DOHH2 (cell line): ENCODE measurements at regions not wholly inside any gene's neighbourhood (a gene's known extent, or its start where the extent isn't known, plus 50 kb on each side); places are given as distances from the start of the nearest gene placed in this dataset.

Experiments
- H3F3A ChIP-seq: fragments of 200-600 bp; sonication (generic), shearing (Covaris generic); 2 replicates; pipeline ENCODE4 v1.6.0; 2016; ENCODE audit warnings: antibody characterized with exemption, mild to moderate bottlenecking; ENCODE audit not compliant: control insufficient read depth, insufficient read depth
- H3K27ac ChIP-seq: fragments of 200-600 bp; sonication (generic); 2 replicates; pipeline ENCODE4 v1.5.1; 2014; ENCODE audit warnings: low read depth, mild to moderate bottlenecking, low read length, moderate library complexity
- H3K27me3 ChIP-seq: fragments of 200-600 bp; sonication (generic); 2 replicates; pipeline ENCODE4 v1.6.1; 2014; ENCODE audit warnings: mild to moderate bottlenecking, low read length, mixed read lengths; ENCODE audit not compliant: control insufficient read depth
- H3K36me3 ChIP-seq: fragments of 200-600 bp; sonication (generic); 2 replicates; pipeline ENCODE4 v1.6.1; 2014; ENCODE audit warnings: mild to moderate bottlenecking, low read length, moderate library complexity, mixed read lengths; ENCODE audit not compliant: control insufficient read depth
- H3K4me1 ChIP-seq: fragments of 200-600 bp; sonication (generic); 2 replicates; pipeline ENCODE4 v1.6.1; 2014; ENCODE audit warnings: mild to moderate bottlenecking, low read length, mixed read lengths; ENCODE audit not compliant: control insufficient read depth
- H3K4me2 ChIP-seq: fragments of 200-600 bp; sonication (generic); 2 replicates; pipeline ENCODE4 v1.6.0; 2014; ENCODE audit warnings: mild to moderate bottlenecking, low read length, moderate library complexity
- H3K4me3 ChIP-seq: fragments of 200-600 bp; sonication (generic); 2 replicates; pipeline ENCODE4 v1.5.1; 2014; ENCODE audit warnings: mild to moderate bottlenecking, low read length, mixed read lengths
- H3K79me2 ChIP-seq: fragments of 200-600 bp; sonication (generic); 2 replicates; pipeline ENCODE4 v1.6.1; 2014; ENCODE audit warnings: mild to moderate bottlenecking, low read length, mixed read lengths; ENCODE audit not compliant: control insufficient read depth
- H3K9me2 ChIP-seq: fragments of 200-600 bp; sonication (generic); replicated peaks from 2 replicates; pipeline ENCODE4 v1.6.1; 2014; ENCODE audit warnings: mild to moderate bottlenecking, low read length, mixed read lengths; ENCODE audit not compliant: control insufficient read depth
- H3K9me3 ChIP-seq: fragments of 200-600 bp; sonication (generic); 2 replicates; pipeline ENCODE4 v1.6.1; 2014; ENCODE audit warnings: antibody characterized with exemption, low read length, mixed read lengths; ENCODE audit not compliant: control insufficient read depth, insufficient read depth
- H4K20me1 ChIP-seq: fragments of 200-600 bp; sonication (generic); 2 replicates; pipeline ENCODE4 v1.6.0; 2014; ENCODE audit warnings: low read depth, mild to moderate bottlenecking, antibody characterized with exemption, low read length, moderate library complexity; ENCODE audit not compliant: control insufficient read depth, insufficient read depth
- EZH2phosphoT487 ChIP-seq: fragments of 200-600 bp; sonication (generic); IDR thresholded peaks from 2 replicates; pipeline ENCODE4 v1.6.1; 2017; ENCODE audit warnings: borderline replicate concordance, mild to moderate bottlenecking, antibody characterized with exemption, low read length, moderate library complexity, mixed read lengths
- TF ChIP-seq, protein P1 (sequence below): fragments of 200-600 bp; sonication (generic); IDR thresholded peaks from one replicate; pipeline ENCODE4 v1.5.1; 2014; ENCODE audit warnings: antibody characterized with exemption, mild to moderate bottlenecking, low read depth, low read length; ENCODE audit not compliant: poor library complexity, severe bottlenecking

GRCh38 chr5:152282331-152282730, 122.7 kb downstream of the NMUR2 start:
- Histone ChIP-seq H3F3A (no peaks in the 10 kb centered on the region), H3K4me1 (no peaks in the 10 kb centered on the region), H3K9me2 (no peaks in the 10 kb centered on the region), H4K20me1 (no peaks in the 10 kb centered on the region), H3K4me3 (no peak overlapping the region), H3K27ac (no peak overlapping the region), H3K79me2 (no peaks in the 10 kb centered on the region), H3K9me3 (no peaks in the 10 kb centered on the region), H3K27me3 (no peaks in the 10 kb centered on the region), H3K36me3 (no peaks in the 10 kb centered on the region), H3K4me2 (no peak overlapping the region)
- TF ChIP-seq, protein P1, sequence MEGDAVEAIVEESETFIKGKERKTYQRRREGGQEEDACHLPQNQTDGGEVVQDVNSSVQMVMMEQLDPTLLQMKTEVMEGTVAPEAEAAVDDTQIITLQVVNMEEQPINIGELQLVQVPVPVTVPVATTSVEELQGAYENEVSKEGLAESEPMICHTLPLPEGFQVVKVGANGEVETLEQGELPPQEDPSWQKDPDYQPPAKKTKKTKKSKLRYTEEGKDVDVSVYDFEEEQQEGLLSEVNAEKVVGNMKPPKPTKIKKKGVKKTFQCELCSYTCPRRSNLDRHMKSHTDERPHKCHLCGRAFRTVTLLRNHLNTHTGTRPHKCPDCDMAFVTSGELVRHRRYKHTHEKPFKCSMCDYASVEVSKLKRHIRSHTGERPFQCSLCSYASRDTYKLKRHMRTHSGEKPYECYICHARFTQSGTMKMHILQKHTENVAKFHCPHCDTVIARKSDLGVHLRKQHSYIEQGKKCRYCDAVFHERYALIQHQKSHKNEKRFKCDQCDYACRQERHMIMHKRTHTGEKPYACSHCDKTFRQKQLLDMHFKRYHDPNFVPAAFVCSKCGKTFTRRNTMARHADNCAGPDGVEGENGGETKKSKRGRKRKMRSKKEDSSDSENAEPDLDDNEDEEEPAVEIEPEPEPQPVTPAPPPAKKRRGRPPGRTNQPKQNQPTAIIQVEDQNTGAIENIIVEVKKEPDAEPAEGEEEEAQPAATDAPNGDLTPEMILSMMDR, result no peak
- no peak for TF ChIP-seq EZH2phosphoT487

- no peaks in the 10 kb centered on the region for H3K9me2 ChIP-seq
- no peaks in the 10 kb centered on the region for H3K79me2 ChIP-seq
- no peak overlapping the region for H3K4me2 ChIP-seq
- no peaks in the 10 kb centered on the region for H4K20me1 ChIP-seq
- no peak overlapping the region for H3K27ac ChIP-seq
- H3K4me1 ChIP-seq, result no peaks in the 10 kb centered on the region
- H3K9me3 ChIP-seq, result no peaks in the 10 kb centered on the region
- no peaks in the 10 kb centered on the region for H3K36me3 ChIP-seq
- H3F3A ChIP-seq, result no peaks in the 10 kb centered on the region
- TF ChIP-seq, protein P1, result no peak
- TF ChIP-seq EZH2phosphoT487, result no peak
- H3K27me3 ChIP-seq, result no peaks in the 10 kb centered on the region
- no peak overlapping the region for H3K4me3 ChIP-seq
These were observed 127.1 kb downstream of the NMUR2 start for GRCh38 chr5:152277936-152278335.

DNA sequence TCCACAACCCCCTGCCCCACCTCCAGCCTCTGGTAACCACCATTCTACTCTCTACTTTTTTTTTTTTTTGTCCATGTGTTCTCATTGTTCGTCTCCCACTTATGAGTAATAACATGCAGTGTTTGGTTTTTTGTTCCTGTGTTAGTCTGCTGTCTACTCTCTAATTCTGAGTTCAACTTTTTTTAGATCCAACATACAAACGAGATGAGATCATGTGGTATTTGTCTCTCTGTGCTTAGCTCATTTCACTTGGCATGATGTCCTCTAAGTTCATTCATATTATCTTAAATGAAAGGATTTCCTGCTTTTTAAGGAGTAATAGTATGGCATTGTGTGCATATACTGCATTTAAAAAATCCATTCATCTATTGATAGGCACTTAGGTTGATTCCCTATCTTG, 130.9 kb downstream of the NMUR2 start:
- Histone ChIP-seq H3K79me2 (no peaks in the 10 kb centered on the region), H3K36me3 (no peaks in the 10 kb centered on the region)
- no peak for TF ChIP-seq EZH2phosphoT487
- TF ChIP-seq, protein P1, result no peak

GRCh38 chr5:152271420-152271819, 133.7 kb downstream of the NMUR2 start:
- no peaks in the 10 kb centered on the region for H3K9me3 ChIP-seq
- H3K4me2 ChIP-seq, result no peak overlapping the region
- no peak overlapping the region for H3K4me3 ChIP-seq
- H3K27ac ChIP-seq, result no peak overlapping the region
- H3K79me2 ChIP-seq, result no peaks in the 10 kb centered on the region
- H3F3A ChIP-seq, result no peaks in the 10 kb centered on the region
- no peaks in the 10 kb centered on the region for H3K9me2 ChIP-seq
- no peaks in the 10 kb centered on the region for H3K27me3 ChIP-seq
- TF ChIP-seq, protein P1, result peak; percentile 33
- TF ChIP-seq EZH2phosphoT487, result no peak
- no peaks in the 10 kb centered on the region for H4K20me1 ChIP-seq
- no peaks in the 10 kb centered on the region for H3K36me3 ChIP-seq
- H3K4me1 ChIP-seq, result no peaks in the 10 kb centered on the region

More for the DNA sequence above, 130.9 kb downstream of the NMUR2 start:
- Histone ChIP-seq H4K20me1 (no peaks in the 10 kb centered on the region), H3K4me2 (no peak overlapping the region), H3K9me2 (no peaks in the 10 kb centered on the region), H3K4me3 (no peak overlapping the region), H3F3A (no peaks in the 10 kb centered on the region), H3K27me3 (no peaks in the 10 kb centered on the region), H3K27ac (no peak overlapping the region), H3K9me3 (no peaks in the 10 kb centered on the region), H3K4me1 (no peaks in the 10 kb centered on the region)
